SH-SY5Y (cell line): ENCODE measurements at regions not wholly inside any gene's neighbourhood (a gene's known extent, or its start where the extent isn't known, plus 50 kb on each side); places are given as distances from the start of the nearest gene placed in this dataset.

Source experiments
- GATA2 ChIP-seq: IDR thresholded peaks from 2 replicates; pipeline ENCODE4 v1.6.1; 2011; ENCODE audit warnings: mild to moderate bottlenecking, low read depth, low read length
- GATA3 ChIP-seq: IDR thresholded peaks from 2 replicates; pipeline ENCODE4 v1.6.1; 2011; ENCODE audit warnings: low read depth, mild to moderate bottlenecking, low read length, moderate library complexity

DNA sequence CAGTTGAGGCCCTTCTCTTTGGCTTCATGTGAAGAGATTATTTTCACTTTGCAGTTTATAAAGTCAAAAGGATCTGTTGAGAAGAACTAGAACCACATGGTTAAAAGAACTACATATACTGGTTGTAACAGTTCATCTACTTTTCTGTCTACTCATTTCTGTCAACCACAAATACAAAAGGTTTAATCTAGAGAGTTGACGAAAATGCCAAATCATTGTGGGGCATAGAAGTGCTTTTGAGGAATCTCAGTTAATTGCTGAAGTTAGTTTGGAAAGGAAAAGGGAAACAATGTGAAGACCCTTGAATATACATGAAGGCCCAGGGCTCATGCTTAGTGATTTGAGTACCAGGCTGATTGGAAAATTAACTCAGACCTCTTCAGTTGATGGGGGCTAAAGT is 415.7 kb upstream of the ZP4 start:
- TF ChIP-seq GATA2 (no peak), GATA3 (no peak)
